Activated naive CD4-positive, alpha-beta T cell (primary cell): ENCODE measurements at regions not wholly inside any gene's neighbourhood (a gene's known extent, or its start where the extent isn't known, plus 50 kb on each side); places are given as distances from the start of the nearest gene placed in this dataset.

Experiments
- DNase-seq, 4 experiments: peaks; one replicate each; lab custom pipeline; 2025; lab: John Stamatoyannopoulos, UW

GRCh38 chr17:73694491-73694890 lies 50.2 kb upstream of the SDK2 start:
- DNase-seq: no peak

GRCh38 chr17:73695035-73695738 lies 50.9 kb upstream of the SDK2 start:
- no peak for DNase-seq

- no peak for DNase-seq
These were observed 52.0 kb upstream of the SDK2 start for GRCh38 chr17:73696251-73696650.

GRCh38 chr17:73697872-73698271 lies 53.6 kb upstream of the SDK2 start:
- no peak for DNase-seq

- no peak for DNase-seq
These were observed 54.7 kb upstream of the SDK2 start for GRCh38 chr17:73698966-73699365.

- no peak for DNase-seq
These were observed 57.5 kb upstream of the SDK2 start for GRCh38 chr17:73701701-73702100.

- no peak for DNase-seq
These were observed 58.9 kb upstream of the SDK2 start for GRCh38 chr17:73703192-73703591.

- no peak for DNase-seq
These were observed 59.7 kb upstream of the SDK2 start for GRCh38 chr17:73703917-73704316.

GRCh38 chr17:73705594-73705993 lies 61.3 kb upstream of the SDK2 start:
- no peak for DNase-seq

GRCh38 chr17:73706428-73706827 lies 62.2 kb upstream of the SDK2 start:
- DNase-seq: no peak

GRCh38 chr17:73706858-73707257 lies 62.6 kb upstream of the SDK2 start:
- DNase-seq: no peak

- no peak for DNase-seq
These were observed 63.1 kb upstream of the SDK2 start for GRCh38 chr17:73707358-73707757.

GRCh38 chr17:73710095-73710592 lies 65.9 kb upstream of the SDK2 start:
- DNase-seq: peak in 3 of 4 experiments; percentile 30 to 46 (median 37)

GRCh38 chr17:73711184-73711583 lies 66.9 kb upstream of the SDK2 start:
- DNase-seq: no peak

- DNase-seq: no peak
These were observed 67.7 kb upstream of the SDK2 start for GRCh38 chr17:73711916-73712315.

- DNase-seq: no peak
These were observed 68.9 kb upstream of the SDK2 start for GRCh38 chr17:73713136-73713535.

- DNase-seq: no peak
These were observed 71.5 kb upstream of the SDK2 start for GRCh38 chr17:73715769-73716168.

GRCh38 chr17:73717690-73718089 lies 73.4 kb upstream of the SDK2 start:
- DNase-seq: no peak

- no peak for DNase-seq
These were observed 74.1 kb upstream of the SDK2 start for GRCh38 chr17:73718362-73718761.

- no peak for DNase-seq
These were observed 74.7 kb upstream of the SDK2 start for GRCh38 chr17:73718912-73719311.

- no peak for DNase-seq
These were observed 75.4 kb upstream of the SDK2 start for GRCh38 chr17:73719588-73720071.

GRCh38 chr17:73720187-73720834 lies 76.1 kb upstream of the SDK2 start:
- peak in 1 of 4 experiments; percentile 59 for DNase-seq

- DNase-seq: peak in 2 of 4 experiments; percentile 23 to 45
These were observed 77.9 kb upstream of the SDK2 start for GRCh38 chr17:73722165-73722564.
